ENCODE measurements at regions not wholly inside any gene's neighbourhood (a gene's known extent, or its start where the extent isn't known, plus 50 kb on each side); places are given as distances from the start of the nearest gene placed in this dataset.

- TF ChIP-seq CHD7 (IDR thresholded peaks at IDR 0.05; ENCODE audit: low read depth, low read length) (no peak), SMC3 (conservative IDR thresholded peaks at IDR 0.05; ENCODE audit: insufficient read depth, low read depth, low read length) (no peak), IFI16 (CRISPR knock-in tag; IDR thresholded peaks at IDR 0.05) (no peak)
Measured at GRCh38 chr4:170391066-170391740, 301.4 kb upstream of the AADAT start (continued).

All from K562 (cell line).